Right atrium auricular region (tissue), 2 donors: ENCODE measurements at regions not wholly inside any gene's neighbourhood (a gene's known extent, or its start where the extent isn't known, plus 50 kb on each side); places are given as distances from the start of the nearest gene placed in this dataset.

Experiments
- DNase-seq: peaks from one replicate; pipeline ENCODE4 v3.0.0-alpha.2; 2019; ENCODE audit warnings: low spot score
- H3K27ac ChIP-seq, 2 donors: fragments of 200-600 bp; sonication (generic); 1 replicate in 1 of 2; 2 replicates in 1 of 2; pipeline ENCODE4 v1.5.1; 2016 to 2019
- H3K27me3 ChIP-seq, 2 donors: fragments of 200-600 bp; sonication (generic); one replicate each; pipeline versions ENCODE4 v1.5.1 to v1.6.0; 2017 to 2019
- H3K36me3 ChIP-seq: fragments of 200-600 bp; sonication (generic); one replicate; pipeline ENCODE4 v1.5.1; 2016
- H3K4me1 ChIP-seq, 2 donors: fragments of 200-600 bp; sonication (generic); one replicate each; pipeline versions ENCODE4 v1.5.1 to v1.6.0; 2017 to 2019
- H3K4me3 ChIP-seq, 2 donors: fragments of 200-600 bp; sonication (generic); 1 replicate in 1 of 2; 2 replicates in 1 of 2; pipeline ENCODE4 v1.5.1; 2017 to 2019; ENCODE audit warnings: mild to moderate bottlenecking in 1 of 2, moderate library complexity in 1 of 2
- H3K9me3 ChIP-seq, 2 donors: fragments of 200-600 bp; sonication (generic); one replicate each; pipeline ENCODE4 v1.5.1; 2019
- TF ChIP-seq, protein P1 (sequence below), 2 donors: fragments of 200-600 bp; sonication (generic); IDR thresholded peaks; one replicate each; pipeline ENCODE4 v1.5.1; 2019; ENCODE audit warnings: antibody characterized with exemption in 2 of 2

DNA sequence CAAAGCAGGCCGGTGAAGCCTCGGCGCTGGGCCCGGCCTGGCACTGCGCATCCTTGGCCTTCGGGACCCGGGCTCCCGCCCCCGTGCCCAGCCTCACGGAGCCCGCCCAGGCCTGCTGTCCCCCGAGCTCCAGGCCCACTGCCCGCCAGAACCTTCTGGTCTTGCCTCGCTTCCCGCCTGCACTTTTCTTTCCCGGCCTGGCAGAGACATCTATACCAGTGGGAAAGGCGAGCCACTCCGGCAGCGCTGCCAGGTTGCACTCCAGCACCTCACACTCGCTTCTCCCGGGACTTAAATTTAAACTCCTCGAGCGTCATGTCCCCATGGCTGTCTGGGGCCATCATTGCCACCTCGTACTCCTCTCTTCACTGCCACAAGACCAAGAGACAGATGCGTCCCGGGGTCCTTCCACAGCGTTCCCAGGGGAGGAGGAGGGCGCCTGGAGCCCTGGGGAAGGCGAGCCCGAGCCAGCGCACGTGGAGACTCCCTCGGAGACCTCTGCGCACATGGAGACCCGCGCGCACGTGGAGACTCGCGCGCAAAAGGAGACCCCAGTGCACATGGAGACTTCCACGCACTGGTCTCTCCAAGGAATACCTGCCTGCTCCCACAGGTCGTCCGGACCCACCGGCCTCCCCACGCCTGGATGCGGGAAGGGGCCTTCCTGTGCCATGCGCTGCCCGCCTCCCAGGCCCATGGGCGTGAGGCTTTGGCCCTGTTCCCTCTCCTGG is 253.1 kb upstream of the SALL3 start:
- DNase-seq, result no peak
- Histone ChIP-seq H3K4me1 (no peaks in the 10 kb centered on the region), H3K36me3 (no peaks in the 10 kb centered on the region), H3K9me3 (no peaks in the 10 kb centered on the region), H3K27me3 (no peaks in the 10 kb centered on the region), H3K27ac (no peak overlapping the region), H3K4me3 (no peak overlapping the region)
- TF ChIP-seq, protein P1, sequence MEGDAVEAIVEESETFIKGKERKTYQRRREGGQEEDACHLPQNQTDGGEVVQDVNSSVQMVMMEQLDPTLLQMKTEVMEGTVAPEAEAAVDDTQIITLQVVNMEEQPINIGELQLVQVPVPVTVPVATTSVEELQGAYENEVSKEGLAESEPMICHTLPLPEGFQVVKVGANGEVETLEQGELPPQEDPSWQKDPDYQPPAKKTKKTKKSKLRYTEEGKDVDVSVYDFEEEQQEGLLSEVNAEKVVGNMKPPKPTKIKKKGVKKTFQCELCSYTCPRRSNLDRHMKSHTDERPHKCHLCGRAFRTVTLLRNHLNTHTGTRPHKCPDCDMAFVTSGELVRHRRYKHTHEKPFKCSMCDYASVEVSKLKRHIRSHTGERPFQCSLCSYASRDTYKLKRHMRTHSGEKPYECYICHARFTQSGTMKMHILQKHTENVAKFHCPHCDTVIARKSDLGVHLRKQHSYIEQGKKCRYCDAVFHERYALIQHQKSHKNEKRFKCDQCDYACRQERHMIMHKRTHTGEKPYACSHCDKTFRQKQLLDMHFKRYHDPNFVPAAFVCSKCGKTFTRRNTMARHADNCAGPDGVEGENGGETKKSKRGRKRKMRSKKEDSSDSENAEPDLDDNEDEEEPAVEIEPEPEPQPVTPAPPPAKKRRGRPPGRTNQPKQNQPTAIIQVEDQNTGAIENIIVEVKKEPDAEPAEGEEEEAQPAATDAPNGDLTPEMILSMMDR (IDR thresholded peaks at IDR 0.05), result no peak

GRCh38 chr18:78727057-78727739 is 252.4 kb upstream of the SALL3 start:
- Histone ChIP-seq H3K4me1 (no peaks in the 10 kb centered on the region), H3K36me3 (no peaks in the 10 kb centered on the region), H3K4me3 (no peak overlapping the region), H3K9me3 (no peaks in the 10 kb centered on the region), H3K27me3 (no peaks in the 10 kb centered on the region), H3K27ac (no peak overlapping the region)
- DNase-seq, result no peak
- TF ChIP-seq, protein P1 (IDR thresholded peaks at IDR 0.05), result no peak

- H3K4me3 ChIP-seq, result no peak overlapping the region
- H3K27me3 ChIP-seq, result no peaks in the 10 kb centered on the region
- TF ChIP-seq, protein P1 (IDR thresholded peaks at IDR 0.05), result no peak
Measured at GRCh38 chr18:78727877-78728783, 251.5 kb upstream of the SALL3 start.

DNA sequence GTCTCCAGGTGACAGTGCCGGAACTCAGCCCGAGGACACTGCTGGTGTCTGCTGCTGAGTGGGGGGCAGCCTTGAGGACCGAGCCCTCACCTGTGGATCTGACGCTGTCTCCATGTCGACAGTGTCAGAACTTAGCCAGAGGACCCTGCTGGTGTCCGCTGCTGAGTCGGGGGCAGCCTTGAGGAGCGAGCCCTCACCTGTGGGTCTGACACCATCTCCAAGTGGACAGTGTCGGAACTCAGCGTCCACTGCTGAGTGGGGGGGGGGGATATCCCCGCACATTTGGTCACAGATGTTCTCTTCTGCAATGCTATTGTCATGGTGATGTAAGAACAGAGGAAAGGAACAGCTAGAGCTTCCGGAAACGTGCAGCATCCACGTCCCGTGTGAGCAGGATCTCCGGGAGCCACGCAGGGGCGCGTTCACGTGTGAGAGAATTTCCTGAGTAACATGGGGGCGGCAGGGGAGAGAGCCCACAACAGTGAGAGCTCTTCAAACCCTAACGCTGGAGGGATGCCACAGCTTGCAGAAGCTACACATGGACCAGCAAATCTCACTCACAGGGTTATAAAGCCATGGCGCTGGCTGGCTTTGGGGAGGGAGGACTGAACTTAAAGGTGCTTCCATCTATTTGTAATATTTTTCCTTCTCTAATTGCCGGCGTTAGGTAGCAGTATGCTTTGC is 250.7 kb upstream of the SALL3 start:
- Histone ChIP-seq H3K27me3 (no peaks in the 10 kb centered on the region), H3K9me3 (no peaks in the 10 kb centered on the region), H3K36me3 (no peaks in the 10 kb centered on the region), H3K4me1 (no peaks in the 10 kb centered on the region), H3K4me3 (no peak overlapping the region), H3K27ac (no peak overlapping the region)
- DNase-seq, result no peak
- TF ChIP-seq, protein P1 (IDR thresholded peaks at IDR 0.05), result no peak

More at GRCh38 chr18:78727877-78728783, 251.5 kb upstream of the SALL3 start:
- no peak overlapping the region for H3K27ac ChIP-seq
- DNase-seq, result no peak
- no peaks in the 10 kb centered on the region for H3K9me3 ChIP-seq
- H3K4me1 ChIP-seq, result no peaks in the 10 kb centered on the region
- H3K36me3 ChIP-seq, result no peaks in the 10 kb centered on the region

- no peaks in the 10 kb centered on the region for H3K36me3 ChIP-seq
- no peak overlapping the region for H3K4me3 ChIP-seq
- no peak for DNase-seq
- H3K4me1 ChIP-seq, result no peaks in the 10 kb centered on the region
- TF ChIP-seq, protein P1 (IDR thresholded peaks at IDR 0.05), result no peak
- no peak overlapping the region for H3K27ac ChIP-seq
- H3K27me3 ChIP-seq, result no peaks in the 10 kb centered on the region
- H3K9me3 ChIP-seq, result no peaks in the 10 kb centered on the region
Measured at GRCh38 chr18:78730546-78730945, 249.1 kb upstream of the SALL3 start.
